Activated CD4-positive, alpha-beta T cell treated with anti-CD3 and anti-CD28 coated beads, Interleukin-2, amount 10 ng/mL, durations not matched to agents 24 days and 14 days (primary cell): ENCODE measurements at regions not wholly inside any gene's neighbourhood (a gene's known extent, or its start where the extent isn't known, plus 50 kb on each side); places are given as distances from the start of the nearest gene placed in this dataset.

Source experiments
- DNase-seq: peaks from one replicate; pipeline ENCODE4 v3.0.0; 2022
- H3K27ac Mint-ChIP-seq: one replicate; pipeline ENCODE4 v1.8.0; 2022; ENCODE audit warnings: mild to moderate bottlenecking, mixed read lengths
- H3K27me3 Mint-ChIP-seq: one replicate; pipeline ENCODE4 v1.8.0; 2022; ENCODE audit warnings: mixed read lengths
- H3K36me3 Mint-ChIP-seq: one replicate; pipeline ENCODE4 v1.8.0; 2022; ENCODE audit warnings: low read depth, mild to moderate bottlenecking, mixed read lengths
- H3K4me1 Mint-ChIP-seq: one replicate; pipeline ENCODE4 v1.8.0; 2021; ENCODE audit warnings: mixed read lengths
- H3K4me3 Mint-ChIP-seq: one replicate; pipeline ENCODE4 v1.8.0; 2022; ENCODE audit warnings: mild to moderate bottlenecking, moderate library complexity, mixed read lengths
- H3K9me3 Mint-ChIP-seq: one replicate; pipeline ENCODE4 v1.8.0; 2021; ENCODE audit warnings: mixed read lengths
- intact Hi-C: fragments of 100-400 bp; cut with micrococcal nuclease; formaldehyde crosslinking; loops from one replicate; pipeline ENCODE4 v1.15.1; 2023

DNA sequence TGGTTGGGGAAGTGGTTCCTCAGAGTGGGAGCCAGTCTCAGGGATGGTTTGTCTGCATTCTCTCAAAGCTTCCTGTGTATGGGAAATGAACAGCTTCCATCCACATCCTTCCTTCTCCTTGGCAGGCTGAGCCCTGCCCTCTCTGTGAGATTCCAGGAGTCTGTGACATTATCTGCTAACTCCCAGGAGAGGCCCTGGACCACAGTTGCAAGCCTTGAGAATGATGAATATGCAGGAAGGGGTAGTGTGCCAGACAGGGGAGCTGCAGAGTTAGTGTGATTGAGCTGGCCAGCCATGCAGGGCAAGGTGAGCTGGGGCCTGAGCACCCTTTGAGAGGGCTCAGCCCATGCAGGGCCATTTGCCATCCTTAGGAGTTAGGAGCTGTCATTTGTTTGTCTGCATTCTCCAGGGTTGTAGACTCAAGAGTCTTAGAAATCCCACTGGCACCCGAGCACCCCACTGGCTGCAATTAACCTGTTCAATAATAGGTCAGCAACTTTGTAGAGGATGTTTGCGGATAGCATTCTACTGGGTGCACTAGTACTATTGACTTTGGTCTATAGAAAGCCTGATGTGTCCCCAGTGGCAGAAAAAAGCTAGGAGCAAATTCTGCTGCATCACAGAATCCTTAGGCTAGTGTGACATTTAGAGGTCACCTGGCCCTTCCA is 299.0 kb upstream of the CADM1 start:
- intact Hi-C loops = no loop called here
- no peaks in the 10 kb centered on the region for H3K27me3 Mint-ChIP-seq
- no peaks in the 10 kb centered on the region for H3K4me1 Mint-ChIP-seq
- H3K27ac Mint-ChIP-seq = no peak overlapping the region
- H3K36me3 Mint-ChIP-seq = no peaks in the 10 kb centered on the region
- no peak overlapping the region for H3K4me3 Mint-ChIP-seq
- H3K9me3 Mint-ChIP-seq = peaks cover under 1% of the 10 kb centered on the region
- no peak for DNase-seq

DNA sequence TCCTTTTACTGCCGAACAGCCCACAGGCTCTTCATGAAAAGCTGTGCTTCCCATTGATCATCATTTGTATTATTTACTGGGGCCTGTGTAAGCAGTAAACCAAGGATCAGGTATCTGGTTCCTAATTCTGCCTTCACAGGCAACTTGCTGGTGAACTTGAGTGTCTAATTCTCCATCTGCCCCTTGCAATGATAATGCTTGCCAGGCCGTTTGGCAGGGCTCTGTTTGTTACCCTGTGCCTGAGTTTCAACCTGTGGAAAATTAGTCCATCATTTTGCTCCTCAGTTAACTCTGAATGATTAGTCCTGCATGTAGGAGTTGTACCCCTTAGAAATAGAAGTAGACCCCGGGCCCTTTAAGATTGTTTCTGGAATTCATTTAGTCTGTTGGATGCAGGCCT is 298.4 kb upstream of the CADM1 start:
- Mint-ChIP-seq H3K27ac (no peak overlapping the region), H3K4me1 (no peaks in the 10 kb centered on the region), H3K4me3 (no peak overlapping the region), H3K36me3 (no peaks in the 10 kb centered on the region), H3K9me3 (no peaks in the 10 kb centered on the region), H3K27me3 (no peaks in the 10 kb centered on the region)
- DNase-seq = no peak
- intact Hi-C loops = no loop called here

DNA sequence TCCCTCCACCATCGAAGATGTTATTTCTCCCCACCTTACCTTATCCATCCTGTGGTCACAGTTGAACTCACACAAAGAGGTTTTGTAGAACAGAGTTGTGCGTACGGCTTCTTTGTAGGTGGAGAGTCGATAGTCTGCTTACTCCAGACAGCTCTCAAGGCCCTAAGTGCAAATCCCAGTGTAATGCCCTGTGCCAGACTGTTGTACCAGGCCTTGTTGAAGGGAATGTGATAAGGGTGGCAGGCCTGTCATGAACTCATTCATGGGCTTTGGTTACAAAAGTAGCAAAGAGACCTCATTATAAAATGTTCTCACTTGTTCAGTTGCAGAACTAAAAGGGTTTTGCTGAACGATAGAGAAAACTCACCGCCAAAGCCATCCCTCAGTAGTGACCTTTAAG is 288.7 kb upstream of the CADM1 start:
- no peaks in the 10 kb centered on the region for H3K9me3 Mint-ChIP-seq
- no peak overlapping the region for H3K27ac Mint-ChIP-seq
- H3K36me3 Mint-ChIP-seq = no peaks in the 10 kb centered on the region

DNA sequence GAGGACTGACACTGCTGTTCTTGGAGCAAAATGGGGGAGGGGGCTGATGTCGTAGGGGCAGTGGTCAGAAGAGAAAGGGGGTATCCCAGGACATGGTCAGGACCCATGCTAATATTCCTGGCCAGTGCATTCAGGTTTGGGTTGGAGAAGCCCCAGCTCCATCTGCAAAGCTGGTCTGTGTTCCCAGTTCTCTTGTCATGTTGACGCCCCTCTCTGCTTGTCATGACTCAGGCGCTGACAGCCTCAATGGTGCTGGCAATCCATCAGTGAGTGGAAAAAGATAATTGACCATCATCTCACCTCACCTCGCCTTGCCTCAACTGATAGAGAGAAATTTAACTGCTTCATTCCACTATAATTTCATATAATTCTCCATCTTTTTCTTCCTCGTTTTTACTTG is 283.1 kb upstream of the CADM1 start:
- no peak for DNase-seq

More for the DNA sequence above, 288.7 kb upstream of the CADM1 start:
- intact Hi-C loops = no loop called here
- Mint-ChIP-seq H3K4me1 (no peaks in the 10 kb centered on the region), H3K27me3 (no peaks in the 10 kb centered on the region), H3K4me3 (no peak overlapping the region)
- no peak for DNase-seq

DNA sequence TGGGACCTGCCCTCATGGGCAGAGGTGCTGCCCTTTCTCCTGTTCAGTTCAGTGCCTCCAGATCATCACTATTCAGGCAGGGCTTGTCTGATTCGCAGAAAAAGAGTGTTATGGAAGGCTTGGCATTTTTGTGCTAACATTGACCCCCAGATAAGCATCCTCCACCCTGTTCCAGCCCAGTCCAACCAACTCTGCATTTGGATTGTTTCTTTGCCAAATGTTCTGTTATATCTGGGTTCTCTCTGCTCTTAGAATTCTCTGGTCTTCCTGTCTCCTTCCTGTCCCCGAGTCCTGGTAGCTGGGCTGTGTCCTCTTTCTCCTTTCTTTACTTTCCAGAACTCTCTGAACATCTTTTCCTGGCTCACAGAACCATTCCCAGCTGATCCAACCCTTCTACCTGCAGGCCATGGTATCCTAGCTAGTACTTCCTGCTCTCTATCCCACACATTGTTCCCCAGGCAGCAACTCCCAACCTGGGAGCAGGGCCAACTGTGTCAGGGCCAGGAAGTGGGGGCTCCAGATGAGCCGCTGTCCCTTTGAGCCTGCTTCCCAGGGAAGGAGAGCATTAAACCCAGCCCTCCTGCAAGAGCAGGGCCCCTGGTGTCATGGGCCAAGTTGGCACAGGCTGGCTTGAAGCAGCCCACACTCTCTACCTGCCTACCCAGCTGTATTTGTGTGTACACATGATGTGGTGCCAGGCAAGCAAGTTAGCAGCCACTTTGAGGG is 280.7 kb upstream of the CADM1 start:
- Mint-ChIP-seq H3K4me3 (no peak overlapping the region), H3K27ac (no peak overlapping the region), H3K27me3 (no peaks in the 10 kb centered on the region), H3K4me1 (no peaks in the 10 kb centered on the region), H3K36me3 (no peaks in the 10 kb centered on the region), H3K9me3 (no peaks in the 10 kb centered on the region)
- DNase-seq = no peak
- intact Hi-C loops = no loop called here

More for the DNA sequence above, 283.1 kb upstream of the CADM1 start:
- no peaks in the 10 kb centered on the region for H3K27me3 Mint-ChIP-seq
- no peaks in the 10 kb centered on the region for H3K36me3 Mint-ChIP-seq
- intact Hi-C loops = no loop called here
- H3K4me3 Mint-ChIP-seq = no peak overlapping the region
- H3K9me3 Mint-ChIP-seq = no peaks in the 10 kb centered on the region
- no peaks in the 10 kb centered on the region for H3K4me1 Mint-ChIP-seq
- no peak overlapping the region for H3K27ac Mint-ChIP-seq

DNA sequence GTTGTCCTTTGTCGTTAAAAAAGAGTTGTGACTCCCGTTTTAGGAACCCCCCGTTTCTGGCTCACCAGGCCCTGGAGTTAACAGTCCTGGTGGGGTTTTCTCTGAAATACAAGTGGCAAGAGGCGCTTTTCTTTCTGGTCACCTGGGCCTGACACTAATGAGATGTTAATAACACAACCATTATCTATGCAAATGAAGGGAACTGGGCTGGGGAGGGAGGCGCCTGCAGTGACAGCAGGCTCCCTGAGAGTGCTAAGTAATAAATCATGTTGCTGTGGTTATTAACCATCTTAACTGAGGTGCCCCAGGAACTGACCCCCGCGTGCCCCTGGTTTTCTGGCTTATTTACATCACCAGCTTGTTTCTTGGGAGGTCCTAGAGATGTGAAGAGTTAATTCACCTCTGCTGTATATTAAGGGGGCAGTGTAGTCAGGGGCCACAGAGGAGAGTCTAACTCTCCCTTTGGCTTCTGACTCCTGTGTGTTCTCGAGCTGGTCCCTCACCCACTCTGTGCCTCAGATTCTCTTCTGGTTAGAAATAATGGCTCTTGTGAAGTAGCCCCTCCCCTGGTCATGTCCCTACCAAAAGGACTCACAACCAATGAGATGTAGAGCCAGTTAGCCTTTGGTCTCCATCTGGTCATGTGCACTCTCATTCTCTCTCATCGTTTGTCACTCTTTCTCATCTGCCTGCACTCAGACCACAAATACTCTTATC is 276.6 kb upstream of the CADM1 start:
- Mint-ChIP-seq H3K27me3 (no peaks in the 10 kb centered on the region), H3K9me3 (no peaks in the 10 kb centered on the region), H3K4me3 (no peak overlapping the region), H3K27ac (no peak overlapping the region), H3K4me1 (no peaks in the 10 kb centered on the region), H3K36me3 (no peaks in the 10 kb centered on the region)
- intact Hi-C loops = no loop called here
- DNase-seq = no peak

DNA sequence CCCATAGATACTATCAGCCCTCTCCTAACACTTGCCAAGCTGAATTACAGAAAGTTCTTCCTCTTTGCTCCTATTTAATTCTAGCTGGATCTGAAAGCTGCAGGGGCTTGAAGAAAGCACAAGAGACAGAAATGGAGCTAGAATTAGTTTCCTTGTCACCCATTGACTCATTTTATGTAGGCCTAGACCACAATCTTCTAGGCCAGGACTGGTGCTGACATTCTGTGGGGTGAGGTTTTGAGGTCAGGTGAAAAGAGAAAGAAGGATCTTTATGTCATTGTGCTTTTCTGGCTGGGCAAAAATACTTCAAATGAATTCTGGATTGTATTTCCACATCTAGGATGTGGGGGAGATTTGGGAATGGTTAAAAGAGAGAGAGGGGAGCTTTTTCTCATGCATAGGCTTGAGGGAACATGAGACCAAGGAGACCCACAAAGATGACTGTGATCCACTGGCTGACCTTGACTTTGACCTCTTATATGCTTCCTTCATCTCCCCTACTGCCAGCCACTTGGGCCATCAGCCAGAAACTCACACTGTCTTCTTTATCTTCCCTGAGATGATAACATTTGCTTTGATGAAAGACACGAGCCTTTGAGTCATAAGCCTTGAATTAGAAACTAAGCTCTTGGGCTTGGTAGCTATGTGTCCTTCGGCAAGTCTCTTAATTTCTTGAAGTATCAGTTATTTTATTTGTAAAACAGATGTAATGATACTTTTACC is 274.9 kb upstream of the CADM1 start:
- no peaks in the 10 kb centered on the region for H3K9me3 Mint-ChIP-seq
- H3K27me3 Mint-ChIP-seq = no peaks in the 10 kb centered on the region
- H3K27ac Mint-ChIP-seq = no peak overlapping the region

DNA sequence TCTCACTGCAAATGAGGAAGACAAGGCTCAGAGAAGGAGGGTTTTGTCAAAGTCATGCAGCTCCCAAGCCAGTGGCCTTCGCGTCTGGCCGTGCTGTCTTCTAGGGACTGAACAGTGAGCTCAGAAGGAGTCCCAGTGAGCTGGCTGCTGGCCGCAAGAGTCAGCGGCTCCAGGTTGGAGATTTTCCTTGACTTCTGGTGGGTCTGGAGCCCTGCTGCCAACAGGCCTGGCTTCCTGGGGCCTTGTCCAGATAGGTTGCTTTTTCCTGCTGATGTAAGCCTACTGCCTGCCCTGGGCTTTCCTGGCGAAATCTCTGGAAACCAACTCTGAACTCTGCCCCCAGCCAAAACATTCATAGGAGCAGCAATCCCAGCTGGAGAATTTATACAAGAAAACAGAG is 272.7 kb upstream of the CADM1 start:
- H3K4me3 Mint-ChIP-seq = no peak overlapping the region
- H3K36me3 Mint-ChIP-seq = no peaks in the 10 kb centered on the region
- no peaks in the 10 kb centered on the region for H3K4me1 Mint-ChIP-seq
- no peak for DNase-seq
- intact Hi-C loops = no loop called here
- H3K9me3 Mint-ChIP-seq = no peaks in the 10 kb centered on the region
- no peaks in the 10 kb centered on the region for H3K27me3 Mint-ChIP-seq
- H3K27ac Mint-ChIP-seq = no peak overlapping the region

More for the DNA sequence above, 274.9 kb upstream of the CADM1 start:
- Mint-ChIP-seq H3K36me3 (no peaks in the 10 kb centered on the region), H3K4me3 (no peak overlapping the region), H3K4me1 (no peaks in the 10 kb centered on the region)
- DNase-seq = no peak
- intact Hi-C loops = no loop called here

DNA sequence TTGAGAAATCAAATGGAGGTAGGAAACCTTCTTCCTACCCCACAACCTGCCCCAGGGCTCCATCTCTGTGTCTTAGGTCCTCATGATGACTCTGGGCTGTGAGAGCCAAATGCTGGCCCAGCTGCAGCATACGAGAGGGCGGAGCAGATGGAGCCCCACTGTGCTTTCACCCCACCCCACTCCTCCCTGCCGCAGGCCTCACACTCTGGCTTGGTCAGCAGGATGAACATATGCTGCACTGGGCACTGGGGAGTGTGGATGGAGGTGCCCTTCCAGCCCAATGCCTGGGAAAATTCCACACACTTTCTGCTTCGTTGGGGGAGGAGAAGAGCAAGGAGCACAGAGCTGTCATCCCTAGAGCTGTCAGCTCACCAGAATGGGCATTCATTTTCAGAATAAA is 271.6 kb upstream of the CADM1 start:
- DNase-seq = no peak
- no peaks in the 10 kb centered on the region for H3K36me3 Mint-ChIP-seq
- H3K9me3 Mint-ChIP-seq = no peaks in the 10 kb centered on the region
- no peak overlapping the region for H3K27ac Mint-ChIP-seq
- intact Hi-C loops = no loop called here
- H3K27me3 Mint-ChIP-seq = no peaks in the 10 kb centered on the region
- no peaks in the 10 kb centered on the region for H3K4me1 Mint-ChIP-seq
- H3K4me3 Mint-ChIP-seq = no peak overlapping the region

DNA sequence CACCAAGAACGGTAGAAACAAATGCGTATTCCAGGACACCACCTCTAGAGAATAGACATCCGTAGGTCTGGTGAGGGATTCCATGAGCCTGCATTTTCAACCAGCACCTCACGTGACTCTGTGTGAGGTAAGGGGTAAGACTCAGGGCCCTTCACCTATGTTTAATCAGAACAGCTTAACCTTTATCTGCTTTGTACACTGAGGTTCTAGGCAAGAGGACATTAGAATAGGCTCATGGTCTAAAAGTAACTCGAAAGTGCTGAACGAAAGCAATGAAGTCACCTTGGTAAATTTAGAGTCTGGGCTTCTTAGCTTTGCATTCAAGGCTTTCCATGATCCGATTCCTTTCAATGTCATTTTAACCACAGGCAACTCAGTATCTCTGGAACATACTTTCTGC is 270.5 kb upstream of the CADM1 start:
- H3K27me3 Mint-ChIP-seq = no peaks in the 10 kb centered on the region
- H3K27ac Mint-ChIP-seq = no peak overlapping the region
- no peaks in the 10 kb centered on the region for H3K36me3 Mint-ChIP-seq
- DNase-seq = no peak
- no peak overlapping the region for H3K4me3 Mint-ChIP-seq
- intact Hi-C loops = no loop called here
- H3K4me1 Mint-ChIP-seq = no peaks in the 10 kb centered on the region
- no peaks in the 10 kb centered on the region for H3K9me3 Mint-ChIP-seq

DNA sequence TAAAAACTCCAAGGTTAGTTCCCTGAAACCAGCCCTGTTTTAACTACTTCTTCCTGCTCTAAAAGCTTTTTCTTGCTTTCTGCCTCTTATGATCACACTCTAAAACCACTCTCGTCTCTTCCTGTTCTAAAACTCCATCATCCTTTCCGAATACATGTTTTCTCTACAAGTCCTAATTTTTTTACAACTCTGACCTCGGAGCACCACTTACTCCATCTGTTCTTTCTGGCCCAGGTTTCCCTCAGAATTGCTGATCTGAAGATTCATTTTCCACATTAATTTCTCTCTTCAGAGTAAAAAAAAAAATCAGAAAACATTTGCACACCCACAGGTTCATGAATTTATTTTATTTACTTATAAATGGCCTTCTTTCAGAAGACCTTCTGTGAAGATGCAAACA is 265.7 kb upstream of the CADM1 start:
- no peaks in the 10 kb centered on the region for H3K36me3 Mint-ChIP-seq
- H3K9me3 Mint-ChIP-seq = no peaks in the 10 kb centered on the region
- H3K4me1 Mint-ChIP-seq = no peaks in the 10 kb centered on the region
- no peak overlapping the region for H3K27ac Mint-ChIP-seq
- no peak for DNase-seq
- no peak overlapping the region for H3K4me3 Mint-ChIP-seq
- no peaks in the 10 kb centered on the region for H3K27me3 Mint-ChIP-seq
- intact Hi-C loops = no loop called here

DNA sequence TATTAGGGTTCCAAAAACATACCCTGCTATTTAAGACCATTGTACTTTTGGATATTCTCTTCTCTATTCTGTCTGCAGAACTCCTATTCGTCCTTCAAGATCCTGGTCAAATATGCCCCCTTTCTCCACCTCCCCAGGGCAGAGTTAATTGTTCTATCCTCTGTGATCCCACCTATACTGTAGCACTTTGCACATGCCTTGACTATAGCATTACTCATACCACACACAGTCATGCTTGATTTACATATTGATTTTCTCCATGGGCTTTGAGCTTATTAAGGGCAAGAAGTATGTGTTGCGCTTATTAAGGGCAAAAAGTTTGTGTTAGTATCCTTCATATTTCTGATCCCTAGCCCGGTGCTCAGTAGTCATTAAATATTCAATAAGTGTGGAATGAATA is 263.7 kb upstream of the CADM1 start:
- H3K4me3 Mint-ChIP-seq = no peak overlapping the region
- no peaks in the 10 kb centered on the region for H3K9me3 Mint-ChIP-seq
- no peak for DNase-seq
- no peaks in the 10 kb centered on the region for H3K36me3 Mint-ChIP-seq
- H3K4me1 Mint-ChIP-seq = no peaks in the 10 kb centered on the region
- intact Hi-C loops = no loop called here
- H3K27me3 Mint-ChIP-seq = no peaks in the 10 kb centered on the region
- no peak overlapping the region for H3K27ac Mint-ChIP-seq

DNA sequence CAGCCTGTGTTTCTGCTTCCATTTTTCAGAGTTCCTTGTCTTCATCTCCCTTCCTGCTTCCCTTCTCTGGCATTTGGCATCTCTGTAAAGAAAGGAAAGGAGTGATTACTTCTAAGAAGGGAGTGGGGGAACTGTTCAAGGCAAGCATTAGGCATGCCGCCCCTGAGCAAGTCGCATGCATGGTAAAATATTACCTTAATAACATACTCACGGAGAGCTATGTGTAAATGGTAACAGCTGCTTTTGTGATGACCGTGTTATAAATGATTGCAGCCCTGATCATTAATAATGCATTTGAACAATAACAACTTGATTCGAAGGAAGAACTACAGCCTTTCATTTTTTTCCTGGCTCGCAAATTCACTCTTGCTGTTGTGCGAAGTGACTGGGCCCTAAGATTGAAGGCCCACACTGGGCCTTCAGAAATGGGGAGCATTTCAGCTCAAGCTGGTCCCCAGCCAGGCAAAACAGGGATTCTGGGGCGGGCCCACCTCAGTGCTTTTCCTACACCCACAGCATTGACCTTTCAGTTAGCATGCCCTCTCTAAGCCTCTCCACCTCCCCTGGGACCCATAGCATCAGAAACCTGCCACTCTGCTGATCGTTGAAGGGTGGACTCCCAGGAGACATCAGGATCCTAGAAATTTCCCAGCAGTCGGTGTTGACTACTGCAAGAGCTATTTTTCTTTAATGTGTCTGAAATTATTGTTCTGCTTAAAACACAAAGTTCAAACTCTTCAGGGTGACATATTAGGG is 263.0 kb upstream of the CADM1 start:
- no peak overlapping the region for H3K27ac Mint-ChIP-seq
- no peak overlapping the region for H3K4me3 Mint-ChIP-seq
- no peaks in the 10 kb centered on the region for H3K9me3 Mint-ChIP-seq
- no peaks in the 10 kb centered on the region for H3K4me1 Mint-ChIP-seq
- no peak for DNase-seq
- H3K36me3 Mint-ChIP-seq = no peaks in the 10 kb centered on the region
- intact Hi-C loops = no loop called here
- no peaks in the 10 kb centered on the region for H3K27me3 Mint-ChIP-seq
